Loucy (cell line): ENCODE measurements at regions not wholly inside any gene's neighbourhood (a gene's known extent, or its start where the extent isn't known, plus 50 kb on each side); places are given as distances from the start of the nearest gene placed in this dataset.

Experiments
- CTCF ChIP-seq: fragments of 200-600 bp; sonication (generic); conservative IDR thresholded peaks from 2 replicates; pipeline ENCODE4 v1.5.1; 2014; ENCODE audit warnings: mild to moderate bottlenecking, antibody characterized with exemption, low read length
- EZH2phosphoT487 ChIP-seq: fragments of 200-600 bp; IDR thresholded peaks from 2 replicates; pipeline ENCODE4 v1.6.1; 2018; ENCODE audit warnings: antibody characterized with exemption, mild to moderate bottlenecking, moderate library complexity, borderline replicate concordance

- TF ChIP-seq CTCF (no peak), EZH2phosphoT487 (no peak)
Observed at GRCh38 chr3:59253523-59253922, 203.7 kb upstream of the CFAP20DC start.
